ENCODE measurements at regions not wholly inside any gene's neighbourhood (a gene's known extent, or its start where the extent isn't known, plus 50 kb on each side); places are given as distances from the start of the nearest gene placed in this dataset.

- DNase-seq, result no peak
Measured at GRCh38 chr3:147930232-147930807, 521.2 kb downstream of the ZIC1 start.

DNA sequence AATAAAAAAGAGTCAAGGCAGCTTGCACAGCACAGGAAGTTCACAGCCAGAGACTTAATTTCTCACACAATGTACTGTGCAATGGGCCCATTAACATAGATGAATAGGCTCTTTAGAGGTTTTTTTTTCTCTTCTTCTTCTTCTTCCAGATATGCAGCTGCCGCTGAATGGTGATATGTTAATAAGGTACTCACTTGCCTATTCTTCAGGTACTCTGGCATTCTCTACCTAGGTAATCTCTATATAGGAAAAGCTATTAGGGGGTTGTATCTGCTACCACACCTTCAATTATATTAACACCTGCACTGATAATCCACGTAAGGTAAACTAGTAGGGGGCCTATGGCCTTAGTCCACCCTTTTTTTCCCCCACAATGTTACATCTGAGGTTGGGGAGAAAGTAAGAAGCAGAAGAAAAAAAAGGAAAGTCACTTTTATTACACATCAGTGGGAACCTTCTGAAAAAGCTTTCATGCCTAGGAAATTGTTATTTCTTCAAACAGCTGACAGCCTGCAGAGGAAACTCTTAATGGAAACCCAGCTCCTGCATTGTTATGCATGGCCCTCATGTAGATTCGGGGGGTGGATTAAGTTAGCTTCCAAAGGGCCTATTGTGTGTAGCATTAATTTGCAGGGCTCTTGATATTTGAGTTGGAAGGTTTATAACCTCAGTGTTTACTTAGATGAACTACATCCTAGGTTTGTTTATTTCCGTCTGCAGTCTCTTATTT lies 525.5 kb downstream of the ZIC1 start:
- DNase-seq, result no peak

DNA sequence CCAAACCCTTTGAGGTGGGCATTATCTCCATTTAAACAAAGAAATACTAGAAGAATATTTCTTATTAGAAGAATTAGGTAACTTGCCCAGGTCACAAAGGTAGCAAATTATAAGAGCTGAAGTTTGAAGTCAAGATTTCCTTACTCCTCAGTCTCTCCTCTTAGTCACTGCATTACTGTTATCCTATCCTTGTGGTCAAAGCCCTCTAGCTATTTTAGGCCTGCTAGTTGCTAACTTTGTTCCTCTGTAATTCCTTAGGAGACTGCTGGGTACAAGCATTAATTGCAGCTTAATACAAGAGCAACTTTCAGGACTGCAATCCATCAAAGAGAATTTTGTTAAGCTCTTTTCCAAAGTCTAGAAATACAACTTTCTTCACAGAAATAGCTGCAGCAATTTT lies 528.2 kb downstream of the ZIC1 start:
- DNase-seq, result no peak

- DNase-seq, result no peak
Measured at GRCh38 chr3:147937891-147938290, 528.7 kb downstream of the ZIC1 start.

DNA sequence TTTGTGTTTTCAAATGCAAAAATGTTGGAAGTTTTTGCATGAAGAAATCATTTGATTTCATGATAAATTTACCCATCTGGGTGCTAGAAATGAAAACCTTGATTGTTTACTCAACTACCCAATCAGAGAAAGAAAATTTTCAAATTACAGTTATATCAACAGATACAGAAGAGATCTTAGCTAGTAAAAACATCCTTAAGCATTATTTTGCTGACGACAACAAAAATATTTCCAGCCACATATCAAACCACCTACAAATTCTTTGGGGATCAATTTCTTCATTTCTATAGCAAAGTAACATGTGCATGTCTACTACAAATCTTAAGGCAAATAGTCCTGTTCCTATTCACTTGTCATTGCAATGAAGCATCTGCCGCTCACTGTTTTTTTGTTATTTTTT lies 530.3 kb downstream of the ZIC1 start:
- DNase-seq, result no peak

GRCh38 chr3:147939839-147940238 lies 530.7 kb downstream of the ZIC1 start:
- peak in 39 of 58 donors; percentile 2 to 65 (median 23) for DNase-seq

GRCh38 chr3:147940405-147941193 lies 531.4 kb downstream of the ZIC1 start:
- DNase-seq, result peak in 1 of 58 donors; percentile 9

GRCh38 chr3:147941969-147942368 lies 532.8 kb downstream of the ZIC1 start:
- no peak for DNase-seq

GRCh38 chr3:147943265-147943945 lies 534.2 kb downstream of the ZIC1 start:
- no peak for DNase-seq

DNA sequence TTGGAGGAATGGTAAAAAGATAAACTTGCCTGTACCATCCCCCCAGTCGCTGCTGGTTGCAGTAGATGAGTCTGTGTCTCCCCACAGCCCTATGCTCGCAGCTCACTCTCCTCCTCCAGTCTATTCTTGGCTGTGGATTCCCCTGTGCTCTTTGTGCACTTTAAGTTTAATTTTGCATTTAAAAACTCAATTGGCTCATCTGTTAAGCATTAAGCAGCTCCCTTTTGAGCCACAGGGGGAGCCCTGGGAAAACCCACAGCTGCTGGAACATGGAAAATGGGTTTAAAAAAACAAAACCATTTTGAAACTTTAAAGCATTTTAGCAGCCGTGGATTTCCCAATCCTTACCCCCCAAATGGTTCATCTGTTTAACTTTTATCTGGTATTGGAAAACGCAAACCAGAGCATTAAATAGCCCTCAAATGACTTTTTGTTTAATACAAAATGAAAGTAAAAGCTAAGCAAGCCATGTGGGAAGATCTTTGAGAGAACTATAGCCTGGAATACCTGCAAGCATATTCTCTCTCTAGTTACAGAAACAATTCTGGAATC lies 536.9 kb downstream of the ZIC1 start:
- DNase-seq, result peak in 23 of 58 donors; percentile 1 to 58 (median 13)

DNA sequence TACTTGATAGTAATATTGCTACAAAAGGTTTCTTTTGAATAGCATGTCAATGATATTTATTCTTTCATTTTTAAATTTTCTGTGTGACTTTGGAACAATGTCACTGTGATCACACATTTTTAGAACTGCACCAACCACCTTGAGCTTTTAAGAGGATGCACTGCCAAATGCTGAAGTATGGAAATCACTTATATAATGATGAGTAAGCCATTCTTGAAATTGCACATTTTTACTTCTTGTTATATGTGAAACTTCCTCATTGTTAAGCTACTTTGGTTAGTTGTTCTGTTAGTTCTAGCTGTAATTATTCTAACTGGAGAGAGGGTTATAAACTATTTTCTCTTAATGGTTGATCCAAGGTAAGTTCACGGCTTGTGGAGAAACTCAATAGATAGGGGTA lies 547.5 kb downstream of the ZIC1 start:
- no peak for DNase-seq

GRCh38 chr3:147958754-147959153 lies 549.6 kb downstream of the ZIC1 start:
- DNase-seq, result no peak

- no peak for DNase-seq
Measured at GRCh38 chr3:147960786-147961185, 551.6 kb downstream of the ZIC1 start.

GRCh38 chr3:147962408-147963164 lies 553.4 kb downstream of the ZIC1 start:
- DNase-seq, result no peak

- DNase-seq, result no peak
Measured at GRCh38 chr3:147963711-147964110, 554.5 kb downstream of the ZIC1 start.

GRCh38 chr3:147975165-147975564 lies 566.0 kb downstream of the ZIC1 start:
- DNase-seq, result no peak

GRCh38 chr3:147977001-147977400 lies 567.8 kb downstream of the ZIC1 start:
- no peak for DNase-seq

GRCh38 chr3:147987549-147987948 lies 578.4 kb downstream of the ZIC1 start:
- no peak for DNase-seq

GRCh38 chr3:147989344-147989743 lies 580.2 kb downstream of the ZIC1 start:
- DNase-seq, result no peak

GRCh38 chr3:148002705-148003205 lies 593.6 kb downstream of the ZIC1 start:
- DNase-seq, result no peak

DNA sequence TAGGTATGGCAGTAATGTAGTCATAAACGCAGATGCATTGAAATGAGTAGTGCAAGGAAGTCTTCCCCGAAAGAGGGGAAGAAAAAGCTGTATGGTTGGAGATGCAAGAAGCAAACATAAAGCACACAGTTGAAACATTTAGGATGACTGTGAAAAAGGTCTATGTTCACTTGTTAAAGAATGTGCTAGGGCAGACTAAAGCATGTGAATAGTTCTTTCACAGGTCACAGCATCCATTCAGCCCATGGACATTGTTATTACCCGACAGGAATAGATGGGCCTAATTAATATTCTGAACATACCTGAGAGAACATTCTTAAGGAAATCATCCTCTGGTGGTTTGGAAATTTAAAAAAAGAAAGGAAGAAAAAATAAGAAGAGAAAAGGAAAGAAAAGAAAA lies 595.2 kb downstream of the ZIC1 start:
- no peak for DNase-seq

Data from anterior cingulate cortex (tissue), 58 donors.